Neural cell (in vitro differentiated cells): ENCODE measurements at regions not wholly inside any gene's neighbourhood (a gene's known extent, or its start where the extent isn't known, plus 50 kb on each side); places are given as distances from the start of the nearest gene placed in this dataset.

Source experiments
- CTCF ChIP-seq: fragments of 450-650 bp; IDR thresholded peaks from 2 replicates; pipeline ENCODE4 v1.5.1; 2014; ENCODE audit warnings: antibody characterized with exemption, mild to moderate bottlenecking, moderate library complexity; ENCODE audit not compliant: poor library complexity, severe bottlenecking
- EP300 ChIP-seq: fragments of 450-650 bp; conservative IDR thresholded peaks from 2 replicates; pipeline ENCODE4 v1.6.1; 2014; ENCODE audit warnings: antibody characterized with exemption, mild to moderate bottlenecking, moderate library complexity; ENCODE audit not compliant: poor library complexity, severe bottlenecking
- EZH2 ChIP-seq: fragments of 200-600, 300-800 bp; shearing (Covaris generic), sonication (generic); IDR thresholded peaks from 2 replicates; pipeline ENCODE4 v1.6.1; 2014; ENCODE audit warnings: antibody characterized with exemption, low read length, borderline replicate concordance, mild to moderate bottlenecking; ENCODE audit not compliant: insufficient read depth, poor library complexity, severe bottlenecking
- MXI1 ChIP-seq: fragments of 450-650 bp; conservative IDR thresholded peaks from 2 replicates; pipeline ENCODE4 v1.6.1; 2014; ENCODE audit warnings: antibody characterized with exemption, mild to moderate bottlenecking; ENCODE audit not compliant: poor library complexity, severe bottlenecking
- POLR2AphosphoS5 ChIP-seq: IDR thresholded peaks from 2 replicates; pipeline ENCODE4 v1.6.1; 2012
- RAD21 ChIP-seq: fragments of 450-650 bp; conservative IDR thresholded peaks from 2 replicates; pipeline ENCODE4 v1.6.1; 2014; ENCODE audit warnings: antibody characterized with exemption, mild to moderate bottlenecking, moderate library complexity
- REST ChIP-seq: IDR thresholded peaks from 2 replicates; pipeline ENCODE4 v1.6.1; 2012; ENCODE audit warnings: borderline replicate concordance
- SMC3 ChIP-seq: fragments of 450-650 bp; conservative IDR thresholded peaks from 2 replicates; pipeline ENCODE4 v1.6.1; 2014; ENCODE audit warnings: antibody characterized with exemption, mild to moderate bottlenecking, moderate library complexity; ENCODE audit not compliant: poor library complexity

GRCh38 chr7:157476654-157477549, 140.1 kb downstream of the DNAJB6 start:
- TF ChIP-seq EZH2 (no peak), RAD21 (no peak), EP300 (no peak), POLR2AphosphoS5 (no peak), REST (no peak), CTCF (no peak), SMC3 (no peak), MXI1 (no peak)
